HepG2 (cell line): ENCODE measurements at regions not wholly inside any gene's neighbourhood (a gene's known extent, or its start where the extent isn't known, plus 50 kb on each side); places are given as distances from the start of the nearest gene placed in this dataset.

ENCODE experiments used
- ATF1 ChIP-seq: IDR thresholded peaks from 2 replicates; pipeline ENCODE4 v1.6.1; 2016; ENCODE audit warnings: mild to moderate bottlenecking, control low read depth
- CBX5 ChIP-seq: sonication (generic); formaldehyde crosslinking; IDR thresholded peaks from 2 replicates; pipeline ENCODE4 v1.4.0; 2020; ENCODE audit warnings: missing genetic modification reagents, borderline replicate concordance
- GATAD1 ChIP-seq: IDR thresholded peaks from 2 replicates; pipeline ENCODE4 v1.6.1; 2016; ENCODE audit warnings: missing genetic modification reagents, missing compliant biosample characterization
- MED1 ChIP-seq: sonication (generic); formaldehyde crosslinking; IDR thresholded peaks from 2 replicates; pipeline ENCODE4 v1.4.0; 2020; ENCODE audit warnings: missing genetic modification reagents
- MXD3 ChIP-seq: IDR thresholded peaks from 2 replicates; pipeline ENCODE4 v1.6.1; 2016; ENCODE audit warnings: mild to moderate bottlenecking, missing biosample characterization, missing genetic modification reagents
- PRDM10 ChIP-seq: sonication (generic); formaldehyde crosslinking; IDR thresholded peaks from 2 replicates; pipeline ENCODE4 v1.4.0; 2020; ENCODE audit warnings: low read depth, missing genetic modification reagents
- SMAD9 ChIP-seq: sonication (generic); formaldehyde crosslinking; IDR thresholded peaks from 2 replicates; pipeline ENCODE4 v1.5.1; 2020; ENCODE audit warnings: mild to moderate bottlenecking, missing genetic modification reagents
- SNAPC4 ChIP-seq: sonication (generic); formaldehyde crosslinking; IDR thresholded peaks from 2 replicates; pipeline ENCODE4 v1.4.0; 2020; ENCODE audit warnings: mild to moderate bottlenecking, missing genetic modification reagents
- ZKSCAN1 ChIP-seq: fragments of 150-350 bp; IDR thresholded peaks from 2 replicates; pipeline ENCODE4 v1.6.1; 2014; ENCODE audit warnings: low read length
- ZNF180 ChIP-seq: sonication (generic); formaldehyde crosslinking; IDR thresholded peaks from 2 replicates; pipeline ENCODE4 v1.4.0; 2020; ENCODE audit warnings: low read depth, missing genetic modification reagents, borderline replicate concordance
- ZNF562 ChIP-seq: sonication (generic); formaldehyde crosslinking; IDR thresholded peaks from 2 replicates; pipeline ENCODE4 v1.8.0; 2022; ENCODE audit warnings: missing genetic modification reagents, borderline replicate concordance
- ZNF598 ChIP-seq: sonication (generic); formaldehyde crosslinking; IDR thresholded peaks from 2 replicates; pipeline ENCODE4 v1.5.1; 2020; ENCODE audit warnings: mild to moderate bottlenecking, missing genetic modification reagents, borderline replicate concordance
- ZNF646 ChIP-seq: sonication (generic); formaldehyde crosslinking; IDR thresholded peaks from 2 replicates; pipeline ENCODE4 v1.9.0; 2021; ENCODE audit warnings: mild to moderate bottlenecking, missing genetic modification reagents
- ZNF816 ChIP-seq: sonication (generic); formaldehyde crosslinking; IDR thresholded peaks from 2 replicates; pipeline ENCODE4 v1.8.0; 2022; ENCODE audit warnings: missing genetic modification reagents, mild to moderate bottlenecking, borderline replicate concordance
- ZZZ3 ChIP-seq: sonication (generic); formaldehyde crosslinking; IDR thresholded peaks from 2 replicates; pipeline ENCODE4 v1.4.0; 2020; ENCODE audit warnings: missing genetic modification reagents, mild to moderate bottlenecking, borderline replicate concordance

- no peak for TF ChIP-seq ZNF646 (CRISPR knock-in tag)
- TF ChIP-seq SMAD9 (CRISPR knock-in tag) = no peak
- TF ChIP-seq ZNF598 (CRISPR knock-in tag) = no peak
- no peak for TF ChIP-seq ZNF562 (CRISPR knock-in tag)
- no peak for TF ChIP-seq SNAPC4 (CRISPR knock-in tag)
- no peak for TF ChIP-seq ZKSCAN1
- TF ChIP-seq ATF1 (CRISPR knock-in tag) = no peak
- TF ChIP-seq GATAD1 = 0 out of 2 replicates have a peak, but pooled peaks have one; percentile 27
- TF ChIP-seq PRDM10 (CRISPR knock-in tag) = no peak
- no peak for TF ChIP-seq MED1
- no peak for TF ChIP-seq ZZZ3
- no peak for TF ChIP-seq CBX5 (CRISPR knock-in tag)
- peak; percentile 47; the same call in 1 of the 2 replicates for TF ChIP-seq MXD3 (CRISPR knock-in tag)
- no peak for TF ChIP-seq ZNF180
- no peak for TF ChIP-seq ZNF816 (CRISPR knock-in tag)
These were observed 67.7 kb upstream of the BCO1 start (continued) for GRCh38 chr16:81170824-81171223.
